Right lung (tissue), 2 donors: ENCODE measurements at regions not wholly inside any gene's neighbourhood (a gene's known extent, or its start where the extent isn't known, plus 50 kb on each side); places are given as distances from the start of the nearest gene placed in this dataset.

ENCODE experiments used
- DNase-seq, 2 donors: peaks; one replicate each; pipeline ENCODE4 v3.0.0-alpha.2; 2013

DNA sequence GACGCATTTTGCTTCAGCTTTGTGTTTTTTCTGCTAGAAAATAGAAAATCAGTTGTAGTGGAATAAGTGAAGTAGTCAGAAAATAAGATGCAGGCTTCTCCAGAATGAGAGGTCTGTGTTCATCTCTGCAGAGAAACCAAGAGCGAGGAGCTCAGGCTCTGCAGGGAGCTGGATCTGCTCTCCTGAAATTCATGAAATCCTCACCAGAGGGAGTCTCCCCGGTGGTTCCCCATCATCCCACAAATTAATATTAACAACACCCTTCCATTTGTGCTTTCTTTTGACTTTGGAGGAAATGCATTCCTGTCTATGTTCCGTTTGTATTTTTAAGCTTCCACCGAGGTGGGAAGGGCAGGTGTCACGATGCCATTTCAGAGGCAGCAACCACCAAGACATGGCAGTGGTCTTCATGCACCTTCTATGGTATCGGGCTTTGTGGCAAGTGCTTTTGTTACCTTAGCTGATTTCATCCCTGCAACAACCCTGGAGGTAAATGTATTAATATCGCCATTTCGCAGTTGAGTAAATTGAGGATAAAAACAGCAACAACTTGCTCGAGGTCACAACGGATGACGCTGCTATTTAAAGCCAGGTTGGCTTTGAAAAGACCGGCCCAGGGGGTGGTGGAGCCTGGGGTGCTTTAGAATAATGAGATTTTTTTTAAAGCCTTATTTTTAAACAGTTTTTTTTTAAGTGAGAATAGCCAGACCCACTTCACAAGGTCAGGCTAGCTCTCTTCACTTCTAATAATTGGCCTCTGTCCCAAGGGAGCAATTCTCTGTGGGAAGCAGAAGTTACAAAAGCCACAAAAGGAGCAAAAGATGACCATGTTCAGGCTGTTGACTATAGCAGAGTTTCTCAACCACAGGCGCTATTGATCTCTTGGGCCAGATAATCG lies 367.6 kb upstream of the ERCC4 start:
- DNase-seq = no peak

DNA sequence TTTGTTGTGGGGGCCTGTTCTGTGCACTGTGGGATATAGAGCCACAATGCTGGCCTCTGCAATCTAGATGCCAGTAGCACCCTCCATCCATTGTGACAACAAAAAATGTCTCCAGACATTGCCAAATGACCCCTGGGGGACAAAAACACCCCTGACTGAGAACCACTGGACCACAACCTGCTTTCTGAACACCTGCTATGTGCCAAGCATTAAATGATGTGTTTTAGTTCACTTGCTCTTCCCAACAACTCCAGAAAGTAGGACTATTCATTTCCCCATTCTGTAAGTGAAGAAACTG lies 367.0 kb upstream of the ERCC4 start:
- no peak for DNase-seq

DNA sequence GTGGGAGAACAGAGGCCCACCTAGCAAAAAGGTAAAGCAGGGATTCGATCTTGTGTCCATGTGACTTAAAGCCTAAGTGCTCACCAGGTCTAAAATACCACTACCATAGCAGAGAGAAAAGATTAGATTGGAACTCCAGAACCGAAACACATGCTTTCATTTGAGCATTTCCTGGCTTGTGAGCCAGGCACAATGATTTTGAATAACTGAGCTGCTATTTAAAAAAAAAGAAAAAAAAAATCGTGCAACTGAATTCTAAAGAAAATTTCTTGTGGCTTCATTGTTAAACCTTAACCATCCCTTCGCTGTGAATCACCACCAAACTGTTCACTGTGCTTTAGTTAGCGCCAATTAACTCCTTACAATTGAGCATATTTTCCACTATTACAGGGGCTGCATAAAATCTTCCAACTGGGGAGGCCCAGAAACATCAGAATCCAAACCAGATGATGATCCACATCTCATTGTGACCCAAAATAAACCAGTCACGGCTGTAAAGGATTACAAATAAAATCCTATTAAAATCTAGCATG lies 366.4 kb upstream of the ERCC4 start:
- no peak for DNase-seq

DNA sequence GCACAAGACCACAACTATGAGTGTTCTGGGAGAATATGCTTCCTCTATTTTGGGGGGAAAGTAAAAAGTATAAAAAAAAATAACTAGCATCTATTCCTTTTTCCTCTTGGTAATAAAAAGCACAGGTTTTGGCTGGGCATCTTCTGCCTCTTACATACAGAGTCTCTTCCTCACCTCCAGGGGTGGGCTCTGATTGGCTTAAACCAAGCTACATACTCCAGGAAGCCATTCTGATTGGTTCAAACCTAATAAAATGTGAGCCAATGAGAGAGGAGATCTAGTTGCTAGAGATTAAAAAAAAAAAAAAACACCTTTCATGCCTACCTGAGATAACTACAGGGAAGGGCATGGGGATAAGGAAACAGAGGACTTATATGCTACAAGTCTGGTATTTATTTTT lies 365.9 kb upstream of the ERCC4 start:
- no peak for DNase-seq

DNA sequence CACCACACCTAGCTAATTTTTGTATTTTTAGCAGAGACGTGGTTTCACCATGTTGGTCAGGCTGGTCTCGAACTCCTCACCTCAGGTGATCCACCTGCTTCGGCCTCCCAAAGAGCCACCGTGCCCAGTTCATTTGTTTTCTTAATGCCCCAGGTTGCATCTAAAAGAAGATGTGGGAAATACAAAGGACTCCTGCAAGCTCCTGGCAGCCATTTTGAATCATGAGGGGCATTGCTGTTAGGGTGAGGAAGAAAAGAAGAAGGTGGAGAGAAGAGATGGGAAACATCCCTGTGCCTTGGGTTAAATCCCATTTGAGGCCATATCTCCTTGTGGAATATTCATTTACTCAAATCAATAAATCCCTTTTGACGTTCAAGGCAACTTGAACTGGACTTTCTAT lies 365.3 kb upstream of the ERCC4 start:
- no peak for DNase-seq

DNA sequence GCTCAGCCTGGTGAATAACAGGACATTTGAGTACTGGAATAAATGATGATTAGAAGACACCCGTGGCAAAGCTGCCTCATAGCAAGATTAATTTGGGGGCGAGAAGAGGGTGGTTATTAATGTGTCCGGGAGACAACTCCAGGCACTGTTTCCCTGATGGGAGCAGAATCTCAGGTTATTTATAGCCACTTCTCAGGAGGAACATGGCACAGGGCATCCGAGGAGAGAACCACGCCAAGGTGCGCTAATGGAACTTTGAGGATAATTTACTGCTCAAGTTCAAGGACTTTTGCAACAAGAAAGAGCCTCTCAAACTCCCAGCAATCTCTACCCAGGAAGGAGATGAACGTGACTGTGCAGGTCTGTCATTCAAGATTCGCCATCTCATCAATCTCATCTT lies 362.5 kb upstream of the ERCC4 start:
- no peak for DNase-seq

DNA sequence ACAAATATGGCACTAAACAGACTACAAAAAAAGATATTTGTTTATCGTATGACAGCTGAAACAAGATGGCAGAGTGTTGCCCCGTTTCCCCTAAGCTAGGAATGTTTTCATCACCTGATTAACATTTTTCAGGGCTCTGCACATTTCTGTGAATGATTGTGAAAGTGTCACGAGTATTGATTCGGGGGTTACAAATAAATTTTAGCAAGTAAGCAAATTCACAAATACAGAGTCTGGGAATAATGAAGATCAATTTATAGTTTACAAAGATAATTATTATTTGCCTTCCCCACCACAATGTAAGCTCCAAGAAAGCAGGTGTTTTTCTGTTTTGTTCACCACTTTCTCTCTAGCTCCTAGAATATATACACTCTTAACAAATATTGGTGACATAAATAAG lies 361.2 kb upstream of the ERCC4 start:
- no peak for DNase-seq

DNA sequence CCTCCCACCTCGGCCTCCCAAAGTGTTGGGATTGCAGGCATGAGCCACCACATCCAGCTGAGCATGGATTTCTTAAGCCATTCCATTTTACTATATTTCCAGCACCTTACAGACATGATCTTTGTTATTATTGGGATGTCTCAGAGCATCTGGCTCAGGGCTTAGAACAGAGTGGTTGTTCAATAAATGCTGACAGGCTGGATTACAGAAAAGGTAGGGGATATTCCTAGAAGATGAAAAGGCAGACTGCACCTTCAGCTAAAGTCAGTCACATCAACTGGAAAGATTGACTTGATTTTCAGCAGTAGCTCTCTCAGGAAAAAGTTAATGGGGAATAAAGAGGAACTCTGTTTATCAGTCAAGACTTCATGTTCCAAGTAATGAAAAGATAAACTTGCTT lies 360.3 kb upstream of the ERCC4 start:
- DNase-seq = no peak

DNA sequence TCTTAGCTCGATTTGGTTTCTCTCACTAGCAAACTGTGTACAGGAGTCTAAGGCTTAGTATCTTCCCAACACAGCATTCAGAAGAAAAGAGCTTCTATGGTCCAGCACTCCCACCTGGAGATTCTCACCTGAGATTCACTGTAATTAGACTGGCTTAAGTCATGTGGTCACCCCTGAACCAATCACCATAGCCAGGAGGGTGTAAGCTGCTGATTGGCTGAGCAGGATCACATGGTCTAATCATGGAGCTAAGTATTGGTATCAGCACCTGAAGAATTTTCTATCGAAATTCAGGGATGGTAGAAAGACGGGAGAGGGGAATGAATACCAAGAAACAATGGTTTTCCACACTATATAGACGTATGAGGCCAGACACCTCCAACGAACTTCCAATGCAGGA lies 359.8 kb upstream of the ERCC4 start:
- DNase-seq = no peak

DNA sequence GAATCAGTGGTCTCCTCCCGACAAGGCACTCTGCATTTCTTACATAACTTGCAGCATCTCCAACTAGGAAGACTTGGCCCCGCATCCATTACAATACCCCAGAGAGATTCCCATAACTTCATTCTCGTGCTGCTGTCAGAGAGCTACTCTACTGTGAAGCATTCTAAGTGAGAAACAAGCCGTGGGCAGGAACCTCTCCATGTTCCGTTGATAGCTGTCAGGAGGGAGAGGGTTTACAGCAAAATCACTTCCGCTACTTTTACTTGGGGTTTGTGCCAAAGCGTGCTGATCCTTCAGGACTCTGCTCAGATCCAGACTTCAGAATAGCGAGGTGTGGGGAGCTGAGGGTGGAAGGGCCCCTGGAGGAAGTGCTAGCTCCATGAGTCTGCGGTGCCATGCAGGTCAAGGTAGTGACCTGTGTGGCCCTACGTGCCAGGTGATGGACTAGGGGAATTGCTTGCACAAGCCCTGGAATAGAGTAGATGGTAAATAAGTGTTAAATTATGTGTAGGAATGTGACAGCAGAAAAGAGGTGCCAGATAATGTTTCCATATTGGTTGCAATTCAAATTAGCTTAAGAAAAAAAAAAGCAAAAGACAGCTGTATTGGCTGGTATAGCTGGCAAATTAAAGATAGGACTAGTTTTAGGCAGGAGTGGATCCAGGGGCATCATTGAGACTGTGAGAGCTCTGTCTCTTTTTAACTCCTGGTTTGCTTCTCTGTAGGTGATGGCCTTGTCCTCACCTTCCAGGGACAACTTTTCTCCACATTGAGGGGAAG lies 358.5 kb upstream of the ERCC4 start:
- no peak for DNase-seq

DNA sequence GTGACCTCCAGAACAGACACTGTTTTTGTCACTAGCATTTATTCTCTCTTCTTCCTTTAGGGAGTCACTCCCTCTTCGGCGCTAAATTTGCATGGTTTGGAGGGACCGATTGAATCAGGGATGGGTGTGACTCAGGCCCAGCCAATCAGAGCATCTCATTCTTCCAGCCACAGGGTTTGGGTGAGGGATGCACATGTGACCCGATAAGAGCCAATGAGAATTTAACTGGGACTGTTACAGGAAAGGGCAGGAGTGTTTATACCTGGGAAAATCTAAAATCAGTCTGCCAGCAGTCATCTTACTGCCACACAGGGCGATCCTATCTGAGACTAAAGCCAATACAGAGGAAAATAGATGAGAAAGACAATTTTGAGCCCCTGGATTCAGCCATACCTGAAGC lies 351.2 kb upstream of the ERCC4 start:
- DNase-seq = no peak

DNA sequence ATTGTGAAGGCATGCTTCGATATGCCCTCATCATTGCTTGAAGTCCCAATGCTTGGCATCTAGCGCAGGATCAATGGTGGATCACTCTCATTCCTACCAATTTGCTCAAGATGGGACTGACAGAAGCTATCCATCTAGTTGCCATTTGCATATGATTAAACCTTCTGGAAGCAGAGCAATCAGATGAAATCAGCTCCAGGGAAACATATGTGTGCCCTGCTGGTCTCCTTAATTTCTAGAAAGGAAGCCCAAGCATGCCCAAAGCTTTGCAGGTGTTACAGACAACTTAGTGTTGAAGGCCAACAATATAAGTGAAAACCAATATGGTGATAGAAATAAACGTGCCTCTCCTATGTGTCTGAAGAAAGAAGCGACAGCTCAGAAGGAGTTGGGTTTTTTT lies 350.0 kb upstream of the ERCC4 start:
- DNase-seq = no peak

DNA sequence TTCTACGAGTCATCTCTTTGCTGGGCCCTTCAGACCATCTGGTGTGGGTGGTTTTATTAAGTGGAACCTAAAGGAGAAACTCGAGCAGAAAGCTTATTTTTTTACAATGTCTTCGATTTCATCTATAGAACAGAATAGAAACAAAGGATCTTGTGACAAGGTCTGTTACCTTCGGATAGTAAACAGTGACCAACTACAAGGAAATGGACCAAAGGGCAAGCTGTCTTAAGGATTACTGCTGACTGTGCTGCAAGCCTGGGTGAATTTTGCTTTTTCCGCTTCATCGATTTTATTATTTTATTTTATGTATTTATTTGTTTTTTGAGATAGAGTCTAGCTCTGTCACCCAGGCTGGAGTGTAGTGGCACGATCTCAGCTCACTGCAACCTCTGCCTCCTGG lies 348.9 kb upstream of the ERCC4 start:
- no peak for DNase-seq

DNA sequence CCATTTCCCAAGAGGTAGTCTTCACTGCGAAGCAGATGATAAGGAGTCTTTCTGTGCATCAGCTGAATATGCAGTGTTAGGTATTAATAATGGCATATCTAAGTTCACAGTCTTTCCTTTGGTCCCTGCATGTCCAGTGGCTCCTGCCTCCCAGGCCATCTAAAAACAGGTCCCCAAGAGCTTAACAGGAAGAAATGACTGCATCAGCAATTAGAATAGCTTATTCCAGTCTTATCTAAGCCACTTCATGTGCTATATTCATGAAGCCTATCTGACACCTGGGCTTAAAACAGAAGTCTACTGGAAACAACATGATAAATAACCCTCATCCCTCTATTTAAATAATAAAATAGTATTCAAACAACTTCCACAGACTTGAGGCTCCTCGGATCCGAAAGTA lies 346.1 kb upstream of the ERCC4 start:
- DNase-seq = no peak

DNA sequence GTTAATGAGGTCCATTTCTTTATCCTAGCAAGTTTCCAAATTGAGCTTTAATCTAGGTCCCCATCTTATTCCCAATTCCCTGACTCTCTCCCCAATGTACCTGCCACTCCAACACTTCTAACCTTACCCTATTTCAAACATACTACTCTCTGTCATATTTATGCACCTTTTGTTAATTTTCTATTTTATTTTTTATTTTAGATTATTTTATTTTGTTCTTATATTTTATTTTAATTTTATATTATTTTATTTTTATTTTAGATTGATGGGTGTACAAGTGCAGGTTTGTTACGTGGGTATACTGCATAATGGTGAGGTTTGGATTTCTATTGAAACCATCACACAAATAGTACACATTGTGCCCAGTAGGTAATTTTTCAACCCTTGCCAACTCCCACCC lies 333.9 kb upstream of the ERCC4 start:
- DNase-seq = no peak

DNA sequence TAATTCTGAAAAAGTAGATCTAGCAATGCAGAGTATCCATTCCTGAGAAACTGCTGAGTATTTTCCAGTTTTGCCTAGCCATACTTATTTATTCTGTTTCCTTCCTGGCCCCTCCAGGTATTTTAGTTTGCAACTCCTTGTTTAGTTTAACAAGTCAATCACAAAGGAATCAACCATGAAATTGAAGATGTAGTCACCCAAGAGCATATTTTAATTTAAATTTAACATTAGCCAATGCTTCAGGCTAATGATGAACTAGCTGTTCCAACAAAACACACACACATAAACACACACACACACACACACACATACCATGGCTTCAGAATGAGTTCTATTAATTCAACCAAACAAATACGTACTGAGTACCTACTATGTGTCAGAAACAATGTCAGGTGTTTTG lies 332.8 kb upstream of the ERCC4 start:
- no peak for DNase-seq

DNA sequence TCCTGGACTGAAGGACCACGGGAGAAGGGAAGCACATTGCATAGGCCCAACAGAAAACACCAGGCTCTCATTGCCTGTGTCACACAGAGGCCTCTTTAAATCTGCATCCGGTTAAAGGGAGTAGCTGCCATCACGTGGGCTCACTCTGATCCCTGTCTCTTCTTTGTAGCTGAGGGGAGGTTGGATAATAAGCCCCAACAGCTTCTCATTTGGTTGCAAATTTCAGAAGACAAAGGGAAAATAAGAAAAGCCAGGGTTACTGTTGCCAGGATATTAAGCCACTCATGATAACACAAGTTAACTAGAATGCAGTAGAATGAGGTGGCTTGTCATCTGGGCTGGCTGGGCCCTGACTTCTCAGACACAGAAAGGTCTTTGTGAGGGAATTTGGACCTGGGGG lies 325.1 kb upstream of the ERCC4 start:
- DNase-seq = no peak

DNA sequence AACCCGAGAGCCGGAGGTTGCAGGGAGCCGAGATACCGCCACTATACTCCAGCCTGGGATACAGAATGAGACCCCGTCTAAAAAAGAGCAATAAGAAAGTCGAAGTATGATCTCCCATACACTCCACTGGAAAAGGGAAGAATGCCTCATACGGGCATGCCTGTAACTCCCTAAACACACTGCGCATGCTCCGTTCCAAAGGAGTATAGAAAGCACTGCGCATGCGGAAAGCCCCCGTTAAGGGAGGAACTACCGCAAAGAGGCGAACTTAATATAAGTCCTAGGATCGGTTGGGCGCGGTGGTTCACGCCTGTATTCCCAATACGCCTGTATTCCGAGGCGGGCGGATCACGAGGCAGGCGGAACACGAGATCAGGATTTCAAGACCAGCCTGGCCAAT lies 313.1 kb upstream of the ERCC4 start:
- DNase-seq = no peak

DNA sequence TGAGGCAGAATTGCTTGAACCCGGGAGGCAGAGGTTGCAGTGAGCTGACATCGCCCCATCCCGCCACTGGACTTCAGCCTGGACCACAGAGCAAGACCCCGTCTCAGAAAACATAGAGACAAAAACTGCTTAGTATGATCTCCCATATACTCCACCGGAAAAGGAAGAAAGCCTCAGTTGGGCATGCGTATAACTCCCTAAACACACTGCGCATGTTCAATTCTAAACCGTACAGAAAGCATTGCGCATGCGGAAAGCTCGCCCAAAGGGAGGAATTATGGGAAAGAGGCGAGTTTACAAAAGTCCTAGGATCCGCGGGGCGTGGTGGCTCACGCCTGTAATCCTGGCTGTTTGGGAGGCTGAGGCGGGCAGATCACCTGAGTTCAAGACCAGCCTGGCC lies 312.7 kb upstream of the ERCC4 start:
- DNase-seq = no peak

DNA sequence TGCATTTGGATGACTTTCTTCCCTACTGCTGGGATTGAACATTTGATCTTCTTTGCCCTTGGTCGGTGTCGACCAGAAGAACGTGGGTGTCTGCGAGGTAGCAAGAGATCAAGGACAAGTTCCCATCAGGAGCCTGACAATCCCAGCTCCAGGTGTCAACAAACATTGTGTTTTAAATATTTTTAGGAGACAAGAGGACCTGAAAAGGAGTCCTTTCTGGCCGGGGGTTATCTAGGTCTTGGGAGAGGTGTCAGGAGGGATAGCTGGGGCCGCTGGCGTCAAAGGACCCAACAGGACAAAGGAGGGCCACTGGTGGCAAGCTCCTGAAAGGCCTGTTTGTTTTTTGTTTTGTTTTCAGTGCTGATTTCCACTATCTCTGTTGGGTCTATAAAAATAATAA lies 308.4 kb upstream of the ERCC4 start:
- no peak for DNase-seq

DNA sequence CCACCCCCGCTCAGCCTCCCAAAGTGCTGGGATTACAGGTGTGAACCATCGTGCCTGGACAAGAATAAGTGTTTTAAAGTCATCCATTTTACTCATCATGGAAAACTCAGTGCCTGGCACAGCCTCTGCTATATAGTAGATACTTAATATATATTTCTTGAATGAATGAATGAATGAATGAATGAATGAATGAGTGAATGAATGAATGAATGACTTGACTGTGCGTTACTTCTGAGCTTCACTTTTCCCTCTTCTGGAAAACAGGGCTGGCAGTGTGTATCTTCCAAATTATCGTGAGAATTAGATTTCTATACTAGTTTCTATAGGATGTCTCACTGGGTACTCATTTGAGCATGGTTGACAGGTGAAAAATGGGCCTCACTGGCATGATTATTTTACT lies 307.3 kb upstream of the ERCC4 start:
- DNase-seq = no peak

DNA sequence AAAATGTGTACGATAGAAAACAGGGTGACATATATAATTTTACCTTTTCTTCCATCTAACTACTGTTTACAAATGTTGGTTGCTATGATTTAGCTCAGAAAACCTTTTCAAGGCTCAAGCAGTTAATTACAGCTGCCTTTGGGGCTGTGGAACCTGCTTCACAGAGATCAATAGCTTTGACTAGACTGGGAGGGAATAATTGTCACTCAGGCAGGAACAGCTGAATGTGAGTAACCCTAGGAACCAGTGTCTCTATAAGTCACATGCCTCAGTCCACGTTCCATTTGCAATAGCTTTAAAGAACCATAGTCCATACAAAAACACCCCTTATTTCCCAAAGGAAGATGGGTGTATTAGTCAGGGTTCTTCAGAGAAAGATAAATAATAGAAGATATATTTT lies 306.8 kb upstream of the ERCC4 start:
- no peak for DNase-seq

DNA sequence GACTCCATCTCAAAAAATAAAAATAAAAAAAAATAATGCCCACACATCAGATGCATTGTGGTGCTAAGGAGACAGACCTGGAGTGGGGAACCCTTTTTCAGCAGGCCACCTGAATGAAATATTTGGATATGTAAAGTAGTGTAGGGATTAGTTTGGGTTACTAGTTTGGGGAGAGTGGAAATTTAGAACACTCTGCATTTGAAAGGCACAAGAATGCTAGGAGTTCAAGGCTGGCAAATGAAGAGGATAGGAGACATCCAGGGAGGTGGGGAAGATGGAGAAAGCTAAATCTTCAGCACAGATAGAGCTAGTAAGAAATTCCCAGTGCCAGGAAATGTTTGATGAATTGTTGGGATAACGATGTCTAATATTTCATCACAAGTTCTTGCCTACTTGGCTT lies 298.3 kb upstream of the ERCC4 start:
- DNase-seq = no peak

DNA sequence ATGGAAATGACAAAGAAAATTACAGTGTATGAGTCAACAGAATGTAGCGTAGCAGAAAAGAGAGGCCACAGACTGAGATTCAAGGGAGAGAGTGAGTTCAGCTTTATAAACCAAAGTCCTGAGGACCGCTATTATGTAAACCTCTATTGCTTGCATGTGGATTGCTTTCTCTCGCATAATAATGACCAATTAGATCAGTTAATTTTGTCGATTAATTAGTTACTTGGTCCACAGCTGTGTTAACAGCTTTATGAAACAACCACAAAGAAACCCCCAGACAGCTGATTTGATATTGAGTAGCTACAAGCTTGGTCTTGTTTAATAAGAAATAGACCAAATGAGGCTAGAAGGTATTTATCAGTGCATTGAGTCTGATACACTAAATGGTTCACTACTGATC lies 291.8 kb upstream of the ERCC4 start:
- no peak for DNase-seq
